BJ (cell line): ENCODE measurements at regions not wholly inside any gene's neighbourhood (a gene's known extent, or its start where the extent isn't known, plus 50 kb on each side); places are given as distances from the start of the nearest gene placed in this dataset.
"Not testable (repeated sequence)": the region's sequence is repeated elsewhere in the genome, so short reads cannot be mapped to it uniquely, and the experiment has no call there.

ENCODE experiments used
- CTCF ChIA-PET: fragments of 350-600 bp; formaldehyde crosslinking; extraction: SDS; loops from one replicate; lab custom pipeline; 2021; ENCODE audit warnings: antibody characterized with exemption, inconsistent platforms; lab: Yijun Ruan, JAX
- POLR2A ChIA-PET: fragments of 300-600 bp; sonication (Branson Sonifier 250); formaldehyde crosslinking; extraction: SDS; loops from one replicate; lab custom pipeline; 2021; ENCODE audit warnings: antibody characterized with exemption; lab: Charles Lee
- DNase-seq: peaks from one replicate; pipeline ENCODE4 v3.0.0-alpha.2; 2011; ENCODE audit warnings: low read depth
- H3K27me3 ChIP-seq: 2 replicates; pipeline ENCODE4 v1.6.0; 2011; ENCODE audit warnings: low read length; ENCODE audit not compliant: control insufficient read depth, insufficient read depth
- H3K36me3 ChIP-seq: 2 replicates; pipeline ENCODE4 v1.5.1; 2011; ENCODE audit warnings: low read length; ENCODE audit not compliant: control insufficient read depth, insufficient read depth
- H3K4me3 ChIP-seq: 2 replicates; pipeline ENCODE4 v1.5.1; 2011; ENCODE audit warnings: low read depth, mild to moderate bottlenecking, control low read depth, low read length
- TF ChIP-seq, protein P1 (sequence below): IDR thresholded peaks from 2 replicates; pipeline ENCODE4 v1.5.1; 2011; ENCODE audit warnings: low read depth, mild to moderate bottlenecking, control low read depth, inconsistent platforms, low read length, moderate library complexity; ENCODE audit not compliant: insufficient read depth

DNA sequence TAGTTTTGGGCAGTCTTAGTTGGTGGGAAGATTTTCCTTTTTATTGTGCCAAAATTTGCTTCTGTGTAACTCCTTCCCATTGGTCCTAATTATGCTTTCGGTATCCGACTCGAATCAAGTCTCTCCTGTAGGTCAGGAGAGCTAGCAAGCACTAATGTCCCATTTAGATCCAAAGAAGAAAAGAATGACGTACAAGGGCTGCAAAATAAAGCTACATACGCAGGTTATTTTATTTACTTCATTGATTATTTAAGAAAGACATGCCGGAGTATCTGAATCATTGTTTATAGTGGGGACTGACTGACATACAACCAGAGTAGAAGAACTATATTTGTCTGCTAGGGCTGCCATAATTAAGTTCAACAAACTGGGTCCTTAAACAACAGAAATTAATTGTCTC, 648.5 kb downstream of the CPS1 start:
- no peaks in the 10 kb centered on the region for H3K36me3 ChIP-seq
- ChIA-PET POLR2A (no interaction called here), CTCF (no interaction called here)
- DNase-seq = no peak
- no peaks in the 10 kb centered on the region for H3K27me3 ChIP-seq
- H3K4me3 ChIP-seq = no peak overlapping the region
- TF ChIP-seq, protein P1, sequence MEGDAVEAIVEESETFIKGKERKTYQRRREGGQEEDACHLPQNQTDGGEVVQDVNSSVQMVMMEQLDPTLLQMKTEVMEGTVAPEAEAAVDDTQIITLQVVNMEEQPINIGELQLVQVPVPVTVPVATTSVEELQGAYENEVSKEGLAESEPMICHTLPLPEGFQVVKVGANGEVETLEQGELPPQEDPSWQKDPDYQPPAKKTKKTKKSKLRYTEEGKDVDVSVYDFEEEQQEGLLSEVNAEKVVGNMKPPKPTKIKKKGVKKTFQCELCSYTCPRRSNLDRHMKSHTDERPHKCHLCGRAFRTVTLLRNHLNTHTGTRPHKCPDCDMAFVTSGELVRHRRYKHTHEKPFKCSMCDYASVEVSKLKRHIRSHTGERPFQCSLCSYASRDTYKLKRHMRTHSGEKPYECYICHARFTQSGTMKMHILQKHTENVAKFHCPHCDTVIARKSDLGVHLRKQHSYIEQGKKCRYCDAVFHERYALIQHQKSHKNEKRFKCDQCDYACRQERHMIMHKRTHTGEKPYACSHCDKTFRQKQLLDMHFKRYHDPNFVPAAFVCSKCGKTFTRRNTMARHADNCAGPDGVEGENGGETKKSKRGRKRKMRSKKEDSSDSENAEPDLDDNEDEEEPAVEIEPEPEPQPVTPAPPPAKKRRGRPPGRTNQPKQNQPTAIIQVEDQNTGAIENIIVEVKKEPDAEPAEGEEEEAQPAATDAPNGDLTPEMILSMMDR = no peak

DNA sequence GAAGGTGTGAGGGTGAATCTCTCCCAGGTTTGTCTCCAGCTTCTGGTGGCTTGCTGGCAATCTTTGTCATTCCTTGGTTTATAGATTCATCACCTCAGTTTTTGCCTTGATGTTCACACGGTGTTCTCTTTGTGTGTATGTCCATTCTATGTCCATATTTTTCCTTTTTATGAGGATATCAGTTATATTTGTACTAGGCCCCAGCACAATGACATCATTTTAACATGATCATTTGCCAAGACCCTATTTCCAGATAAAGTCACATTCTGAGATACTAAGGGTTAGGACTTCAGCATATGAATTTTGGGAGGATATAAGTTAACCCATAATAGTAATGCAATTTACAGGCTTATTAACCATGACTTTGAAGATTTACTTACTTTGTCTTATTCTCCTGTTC, 649.0 kb downstream of the CPS1 start:
- Histone ChIP-seq H3K4me3 (no peak overlapping the region), H3K36me3 (no peaks in the 10 kb centered on the region), H3K27me3 (no peaks in the 10 kb centered on the region)
- TF ChIP-seq, protein P1 = no peak
- ChIA-PET POLR2A (no interaction called here), CTCF (no interaction called here)
- DNase-seq = no peak

DNA sequence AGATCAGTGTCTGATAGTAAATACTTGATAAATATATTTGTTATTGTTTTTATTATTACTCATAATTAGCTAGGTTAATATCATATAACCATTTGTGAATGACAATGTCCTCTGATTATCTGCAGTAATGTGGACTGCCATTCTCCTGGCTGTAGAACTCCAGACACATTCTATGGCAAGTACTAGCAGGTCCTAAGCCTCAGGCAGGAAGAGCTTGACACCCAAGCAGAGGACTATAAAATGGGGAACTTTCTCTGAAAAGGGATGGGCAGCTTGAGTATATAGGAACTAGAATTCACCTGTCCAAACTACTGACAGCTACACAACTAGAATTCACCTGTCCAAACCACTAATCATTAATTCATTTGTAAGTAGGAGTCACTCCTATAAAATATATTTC, 649.4 kb downstream of the CPS1 start:
- H3K4me3 ChIP-seq = no peak overlapping the region
- H3K27me3 ChIP-seq = no peaks in the 10 kb centered on the region
- H3K36me3 ChIP-seq = no peaks in the 10 kb centered on the region
- no peak for DNase-seq
- TF ChIP-seq, protein P1 = no peak
- ChIA-PET CTCF (no interaction called here), POLR2A (no interaction called here)

DNA sequence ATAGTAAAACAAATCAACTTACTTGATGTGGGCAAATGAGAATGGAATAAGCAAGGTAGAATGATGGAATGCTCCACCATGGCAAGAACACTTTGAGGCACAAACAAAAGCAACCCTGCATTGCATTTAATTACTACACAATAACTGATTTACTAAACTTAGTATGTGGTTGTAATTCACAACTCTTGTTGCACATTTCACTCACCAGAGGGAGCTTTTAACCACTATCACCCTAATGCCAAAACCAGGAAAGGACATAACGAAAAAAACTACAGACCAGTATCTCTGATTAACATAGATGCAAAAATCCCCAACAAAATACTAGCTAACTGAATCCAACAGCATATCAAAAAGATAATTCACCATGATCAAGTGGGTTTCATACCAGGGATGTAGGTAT, 659.8 kb downstream of the CPS1 start:
- TF ChIP-seq, protein P1 = no peak
- CTCF ChIA-PET = no interaction called here
- Histone ChIP-seq H3K27me3 (no peaks in the 10 kb centered on the region), H3K36me3 (no peaks in the 10 kb centered on the region), H3K4me3 (no peak overlapping the region)
- DNase-seq = no peak
- POLR2A ChIA-PET = no interaction called here

DNA sequence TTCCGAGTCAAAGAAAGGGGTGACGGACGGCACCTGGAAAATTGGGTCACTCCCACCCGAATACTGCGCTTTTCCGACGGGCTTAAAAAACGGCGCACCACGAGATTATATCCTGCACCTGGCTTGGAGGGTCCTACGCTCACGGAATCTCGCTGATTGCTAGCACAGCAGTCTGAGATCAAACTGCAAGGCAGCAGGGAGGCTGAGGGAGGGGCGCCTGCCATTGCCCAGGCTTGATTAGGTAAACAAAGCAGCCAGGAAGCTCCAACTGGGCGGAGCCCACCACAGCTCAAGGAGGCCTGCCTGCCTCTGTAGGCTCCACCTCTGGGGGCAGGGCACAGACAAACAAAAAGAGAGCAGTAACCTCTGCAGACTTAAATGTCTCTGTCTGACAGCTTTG, 663.1 kb downstream of the CPS1 start:
- H3K4me3 ChIP-seq, POLR2A ChIA-PET, DNase-seq, H3K27me3 ChIP-seq, H3K36me3 ChIP-seq, CTCF ChIA-PET: not testable (repeated sequence)

DNA sequence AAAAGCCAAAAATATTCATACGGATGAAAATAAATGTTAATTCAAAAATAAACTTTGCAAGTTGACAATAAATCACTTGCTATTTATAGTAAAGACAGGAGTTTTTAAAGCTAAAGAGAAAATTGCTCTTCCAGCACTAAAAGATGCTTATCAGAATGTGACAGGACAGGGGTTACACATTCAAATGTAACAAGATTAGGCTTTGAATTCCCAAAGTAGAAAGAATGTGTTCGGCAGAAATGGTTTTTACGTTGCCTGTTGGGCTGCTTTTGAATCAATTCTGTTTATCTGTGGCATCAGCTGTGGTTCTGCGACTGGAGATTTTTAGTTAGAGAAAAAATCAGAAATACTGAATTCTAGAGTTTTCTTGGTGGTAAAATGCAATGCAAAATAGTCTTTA, 669.4 kb downstream of the CPS1 start:
- POLR2A ChIA-PET = no interaction called here
- H3K4me3 ChIP-seq = no peak overlapping the region
- CTCF ChIA-PET = no interaction called here
- H3K27me3 ChIP-seq = no peaks in the 10 kb centered on the region
- DNase-seq = no peak
- H3K36me3 ChIP-seq = no peaks in the 10 kb centered on the region
- TF ChIP-seq, protein P1 = no peak
